H1 (cell line): ENCODE measurements at regions not wholly inside any gene's neighbourhood (a gene's known extent, or its start where the extent isn't known, plus 50 kb on each side); places are given as distances from the start of the nearest gene placed in this dataset.

Experiments used
- CTCF ChIA-PET: fragments of 300-600 bp; sonication (Branson Sonifier 250); formaldehyde crosslinking; loops from one replicate; lab custom pipeline; 2021; ENCODE audit not compliant: partially characterized antibody; lab: Charles Lee
- POLR2A ChIA-PET: fragments of 300-600 bp; sonication (Branson Sonifier 250); formaldehyde crosslinking; loops from one replicate; lab custom pipeline; 2021; ENCODE audit warnings: inconsistent platforms; ENCODE audit not compliant: partially characterized antibody; lab: Charles Lee
- DNase-seq, 2 experiments: peaks; one replicate each; pipeline versions ENCODE4 v3.0.0 to v3.0.0-alpha.2; 2010 to 2022; ENCODE audit warnings: low spot score in 2 of 2, low read depth in 1 of 2, mixed read lengths in 1 of 2
- FAIRE-seq: peaks from 2 replicates; lab custom pipeline; 2011; peaks lifted over from hg19 to GRCh38; lab: Jason Lieb, UNC
- H2AFZ ChIP-seq: 2 replicates; pipeline ENCODE4 v1.8.1; 2012; ENCODE audit warnings: low read length, inconsistent platforms
- H2AK5ac ChIP-seq: 2 replicates; pipeline ENCODE4 v1.6.1; 2013; ENCODE audit warnings: low read depth, low read length
- H2BK120ac ChIP-seq: replicated peaks from 2 replicates; pipeline ENCODE3; 2013; ENCODE audit warnings: low read depth, low read length, inconsistent platforms
- H2BK12ac ChIP-seq: 2 replicates; pipeline ENCODE4 v1.6.1; 2013; ENCODE audit warnings: low read depth, low read length
- H2BK15ac ChIP-seq: 2 replicates; pipeline ENCODE4 v1.6.1; 2013; ENCODE audit warnings: low read length
- H2BK20ac ChIP-seq: 2 replicates; pipeline ENCODE4 v1.6.1; 2013; ENCODE audit warnings: low read length
- H2BK5ac ChIP-seq: 2 replicates; pipeline ENCODE4 v1.6.1; 2013; ENCODE audit warnings: low read depth, low read length
- H3K14ac ChIP-seq: 2 replicates; pipeline ENCODE4 v1.6.1; 2013; ENCODE audit warnings: inconsistent platforms; ENCODE audit not compliant: insufficient read length
- H3K18ac ChIP-seq: 2 replicates; pipeline ENCODE4 v1.6.1; 2013; ENCODE audit warnings: low read length; ENCODE audit errors: extremely low read depth
- H3K23ac ChIP-seq: 2 replicates; pipeline ENCODE4 v1.6.1; 2013; ENCODE audit warnings: inconsistent platforms; ENCODE audit not compliant: insufficient read length
- H3K23me2 ChIP-seq: 2 replicates; pipeline ENCODE4 v1.6.1; 2013; ENCODE audit warnings: low read depth, low read length
- H3K27ac ChIP-seq: 2 replicates; pipeline ENCODE4 v1.6.1; 2011; ENCODE audit warnings: low read depth, low read length, inconsistent platforms
- H3K27me3 ChIP-seq, 4 experiments: replicated peaks in 1 of 4; 1 replicate in 1 of 4; 2 replicates in 3 of 4; pipeline versions ENCODE4 v1.6.1 to v1.8.1; 2011 to 2013; ENCODE audit warnings: low read length in 3 of 4, mild to moderate bottlenecking in 3 of 4, inconsistent platforms in 2 of 4, mixed read lengths in 2 of 4, moderate library complexity in 1 of 4; ENCODE audit not compliant: control insufficient read depth in 3 of 4, insufficient read depth in 3 of 4; ENCODE audit errors: extremely low read depth in 1 of 4
- H3K36me3 ChIP-seq, 4 experiments: 2 replicates each; pipeline versions ENCODE4 v1.6.1 to v1.8.1; 2011 to 2013; ENCODE audit warnings: mild to moderate bottlenecking in 4 of 4, low read length in 3 of 4, moderate library complexity in 2 of 4, control low read depth in 1 of 4, inconsistent platforms in 1 of 4; ENCODE audit not compliant: insufficient read depth in 4 of 4, control insufficient read depth in 2 of 4
- H3K4ac ChIP-seq: replicated peaks from 2 replicates; pipeline ENCODE3; 2013; ENCODE audit warnings: low read length, low read depth, mixed read lengths, inconsistent platforms; ENCODE audit not compliant: insufficient read length
- H3K4me1 ChIP-seq, 4 experiments: replicated peaks in 1 of 4; 1 replicate in 1 of 4; 2 replicates in 3 of 4; pipeline versions ENCODE4 v1.6.1 to v1.8.1; 2011 to 2013; ENCODE audit warnings: low read length in 3 of 4, inconsistent platforms in 2 of 4, mixed read lengths in 1 of 4; ENCODE audit not compliant: insufficient read depth in 4 of 4, control insufficient read depth in 3 of 4
- H3K4me2 ChIP-seq, 2 experiments: 2 replicates each; pipeline versions ENCODE4 v1.6.1 to v1.8.1; 2011 to 2013; ENCODE audit warnings: low read depth in 2 of 2, low read length in 2 of 2, control low read depth in 1 of 2, inconsistent platforms in 1 of 2, mild to moderate bottlenecking in 1 of 2; ENCODE audit not compliant: insufficient read depth in 1 of 2
- H3K4me3 ChIP-seq, 4 experiments: fragments of 200-600, 300-600 bp in 1 of 4; sonication (generic), shearing (Covaris generic), sonication (Bioruptor Twin) in 1 of 4; 2 replicates each; pipeline versions ENCODE4 v1.5.1 to v1.8.1; 2011 to 2016; ENCODE audit warnings: low read length in 4 of 4, low read depth in 3 of 4, control low read depth in 2 of 4, inconsistent platforms in 2 of 4, mild to moderate bottlenecking in 2 of 4, mixed read lengths in 1 of 4, moderate library complexity in 1 of 4; ENCODE audit not compliant: insufficient read depth in 2 of 4; ENCODE audit errors: extremely low read depth in 1 of 4
- H3K56ac ChIP-seq: replicated peaks from 2 replicates; pipeline ENCODE3; 2013; ENCODE audit warnings: low read depth, mild to moderate bottlenecking, mixed read lengths, low read length, inconsistent platforms; ENCODE audit not compliant: insufficient read length
- H3K79me1 ChIP-seq: 2 replicates; pipeline ENCODE4 v1.6.1; 2013; ENCODE audit warnings: low read depth, low read length, control low read depth
- H3K79me2 ChIP-seq, 2 experiments: 2 replicates each; pipeline versions ENCODE4 v1.6.1 to v1.8.1; 2012 to 2013; ENCODE audit warnings: low read length in 2 of 2, mild to moderate bottlenecking in 2 of 2, inconsistent platforms in 1 of 2; ENCODE audit not compliant: insufficient read depth in 2 of 2, control insufficient read depth in 1 of 2
- H3K9ac ChIP-seq, 4 experiments: replicated peaks in 1 of 4; 1 replicate in 1 of 4; 2 replicates in 3 of 4; pipeline versions ENCODE4 v1.6.1 to v1.8.1; 2011 to 2013; ENCODE audit warnings: low read depth in 3 of 4, low read length in 3 of 4, control low read depth in 2 of 4, mild to moderate bottlenecking in 2 of 4, moderate library complexity in 2 of 4, inconsistent platforms in 1 of 4; ENCODE audit errors: extremely low read depth in 1 of 4
- H3K9me3 ChIP-seq, 2 experiments: 2 replicates each; pipeline versions ENCODE4 v1.6.1 to v1.8.1; 2012 to 2013; ENCODE audit warnings: mild to moderate bottlenecking in 2 of 2, moderate library complexity in 2 of 2, control low read depth in 1 of 2, inconsistent platforms in 1 of 2, low read depth in 1 of 2, low read length in 1 of 2, mixed read lengths in 1 of 2; ENCODE audit not compliant: insufficient read depth in 2 of 2
- H4K20me1 ChIP-seq, 2 experiments: replicated peaks in 1 of 2; 2 replicates each; pipeline versions ENCODE3 to v1.8.1; 2011 to 2013; ENCODE audit warnings: inconsistent platforms in 2 of 2, low read length in 2 of 2, mild to moderate bottlenecking in 1 of 2; ENCODE audit not compliant: insufficient read depth in 2 of 2, control insufficient read depth in 1 of 2
- H4K5ac ChIP-seq: 2 replicates; pipeline ENCODE4 v1.6.1; 2013; ENCODE audit warnings: low read length, low read depth, mixed read lengths, inconsistent platforms; ENCODE audit not compliant: insufficient read length
- H4K8ac ChIP-seq: 2 replicates; pipeline ENCODE4 v1.8.0; 2013; ENCODE audit warnings: mild to moderate bottlenecking, moderate library complexity, low read length, inconsistent platforms; ENCODE audit not compliant: insufficient read depth; ENCODE audit errors: extremely low read depth
- H4K91ac ChIP-seq: replicated peaks from 2 replicates; pipeline ENCODE3; 2013; ENCODE audit warnings: low read length, mixed read lengths, inconsistent platforms; ENCODE audit not compliant: insufficient read length
- ASH2L ChIP-seq: fragments of 200-600, 300-600 bp; sonication (generic); IDR thresholded peaks from one replicate; pipeline ENCODE4 v1.7.1; 2017; ENCODE audit warnings: low read length
- ATF2 ChIP-seq: IDR thresholded peaks from 2 replicates; pipeline ENCODE4 v1.6.1; 2012; ENCODE audit warnings: low read length, inconsistent platforms
- ATF3 ChIP-seq: IDR thresholded peaks from 2 replicates; pipeline ENCODE4 v1.6.1; 2011; ENCODE audit warnings: low read depth, mild to moderate bottlenecking, low read length; ENCODE audit not compliant: insufficient read depth
- BCL11A ChIP-seq, 2 experiments: IDR thresholded peaks; one replicate each; pipeline ENCODE4 v1.6.1; 2011; ENCODE audit warnings: low read depth in 2 of 2, low read length in 2 of 2, mild to moderate bottlenecking in 2 of 2
- CTBP2 ChIP-seq: IDR thresholded peaks from 2 replicates; pipeline ENCODE4 v1.7.0; 2011; ENCODE audit warnings: borderline replicate concordance, mild to moderate bottlenecking, moderate library complexity, mixed read lengths, low read length; ENCODE audit not compliant: insufficient read depth, insufficient read length
- JUND ChIP-seq: IDR thresholded peaks from 2 replicates; pipeline ENCODE4 v1.6.1; 2011; ENCODE audit warnings: mild to moderate bottlenecking, improper control_type of control experiment, low read length
- KDM4A ChIP-seq: IDR thresholded peaks from one replicate; pipeline ENCODE4 v1.7.1; 2012; ENCODE audit warnings: low read depth, mild to moderate bottlenecking, moderate library complexity, low read length, inconsistent platforms; ENCODE audit not compliant: severe bottlenecking
- POLR2A ChIP-seq, 2 experiments: IDR thresholded peaks; 1 replicate in 1 of 2; 2 replicates in 1 of 2; pipeline ENCODE4 v1.6.1; 2011; ENCODE audit warnings: low read depth in 2 of 2, low read length in 2 of 2, mild to moderate bottlenecking in 2 of 2; ENCODE audit errors: control extremely low read depth in 1 of 2
- RAD21 ChIP-seq, 2 experiments: IDR thresholded peaks in 1 of 2; conservative IDR thresholded peaks in 1 of 2; 2 replicates each; pipeline ENCODE4 v1.6.1; 2011; ENCODE audit warnings: low read depth in 2 of 2, low read length in 2 of 2, improper control_type of control experiment in 1 of 2, inconsistent platforms in 1 of 2, mild to moderate bottlenecking in 1 of 2, moderate library complexity in 1 of 2
- SP2 ChIP-seq: IDR thresholded peaks from 2 replicates; pipeline ENCODE4 v1.6.1; 2012; ENCODE audit warnings: mild to moderate bottlenecking, low read length, inconsistent platforms
- SP4 ChIP-seq: IDR thresholded peaks from 2 replicates; pipeline ENCODE4 v1.6.1; 2012; ENCODE audit warnings: low read length, inconsistent platforms
- SUZ12 ChIP-seq: fragments of 200-600 bp; sonication (generic); IDR thresholded peaks from 2 replicates; pipeline ENCODE4 v1.6.1; 2012; ENCODE audit warnings: mild to moderate bottlenecking, inconsistent platforms, low read length, moderate library complexity, mixed read lengths
- WGBS, 2 experiments: shearing (Covaris generic) in 1 of 2; methylation state at CpG; one replicate each; pipeline versions ENCODE4 v1.1.6 to v1.1.7; 2013 to 2015; ENCODE audit warnings: low lambda C conversion rate in 2 of 2, mixed read lengths in 2 of 2, inconsistent platforms in 1 of 2, low coverage in 1 of 2, missing lambda C conversion rate in 1 of 2; ENCODE audit not compliant: insufficient replicate concordance in 2 of 2, insufficient coverage in 1 of 2, insufficient read length in 1 of 2; ENCODE audit errors: extremely low coverage in 1 of 2, missing lambda C conversion rate in 1 of 2; 5-methylcytosine and 5-hydroxymethylcytosine counted together

GRCh38 chr6:139636391-139636790 lies 261.9 kb upstream of the CITED2 start:
- Histone ChIP-seq H3K79me1 (no peaks in the 10 kb centered on the region), H3K4me2 (no peak overlapping the region), H3K18ac (no peak overlapping the region), H4K91ac (no peak overlapping the region), H3K9me3 (no peaks in the 10 kb centered on the region), H2AFZ (no peak overlapping the region), H3K14ac (no peak overlapping the region), H3K4ac (no peak overlapping the region), H3K36me3 (no peaks in the 10 kb centered on the region), H3K23ac (no peak overlapping the region), H3K56ac (no peak overlapping the region), H2BK120ac (no peak overlapping the region), H3K23me2 (no peaks in the 10 kb centered on the region), H2BK20ac (no peak overlapping the region), H2AK5ac (no peak overlapping the region), H3K9ac (no peak overlapping the region), H3K27ac (no peak overlapping the region), H3K79me2 (no peaks in the 10 kb centered on the region), H2BK12ac (no peak overlapping the region), H3K4me1 (no peaks in the 10 kb centered on the region), H3K27me3 (no peaks in the 10 kb centered on the region; a peak in 1 of 7 replicates), H3K4me3 (no peak overlapping the region), H4K8ac (no peak overlapping the region), H4K5ac (no peak overlapping the region), H2BK5ac (no peak overlapping the region), H4K20me1 (no peaks in the 10 kb centered on the region), H2BK15ac (no peak overlapping the region)
- no peak for FAIRE-seq
- WGBS, 2 experiments, result 87% methylated on average over 1 of the region's 1 CpG; no CpG with 5 or more reads in 1 of the 2 experiments
- DNase-seq, result no peak
- POLR2A ChIA-PET, result interaction anchor here (1.2 kb wide), 1 partner anchor 9 kb away, joined by 4 read pairs; no protein-coding TSS in a partner anchor
- CTCF ChIA-PET, result interaction anchor here (0.6 kb wide), 2 partner anchors 88 to 251 kb away, joined by 3 to 4 read pairs; no protein-coding TSS in a partner anchor
- no peak for TF ChIP-seq SP4
- no peak for TF ChIP-seq SUZ12
- no peak for TF ChIP-seq SP2
- no peak for TF ChIP-seq JUND
- TF ChIP-seq BCL11A (IDR thresholded peaks at IDR 0.05; ENCODE audit: low read depth in 2 of 2, low read length in 2 of 2), result no peak
- TF ChIP-seq ATF3, result no peak
- TF ChIP-seq RAD21 (IDR thresholded peaks at IDR 0.05 in 1 of 2, conservative IDR thresholded peaks at IDR 0.05 in 1 of 2; ENCODE audit: low read depth in 2 of 2, low read length in 2 of 2), result no peak
- TF ChIP-seq POLR2A (IDR thresholded peaks at IDR 0.05; ENCODE audit: control extremely low read depth in 1 of 2, low read depth in 2 of 2, low read length in 2 of 2), result no peak
- no peak for TF ChIP-seq ASH2L
- TF ChIP-seq CTBP2, result no peak
- TF ChIP-seq KDM4A, result no peak
- no peak for TF ChIP-seq ATF2
